ENCODE measurements at regions not wholly inside any gene's neighbourhood (a gene's known extent, or its start where the extent isn't known, plus 50 kb on each side); places are given as distances from the start of the nearest gene placed in this dataset.
A peak's percentile ranks its signal among the peaks of the same experiment; 100 is the strongest.
"Not testable (repeated sequence)": the region's sequence is repeated elsewhere in the genome, so short reads cannot be mapped to it uniquely, and the experiment has no call there.

DNA sequence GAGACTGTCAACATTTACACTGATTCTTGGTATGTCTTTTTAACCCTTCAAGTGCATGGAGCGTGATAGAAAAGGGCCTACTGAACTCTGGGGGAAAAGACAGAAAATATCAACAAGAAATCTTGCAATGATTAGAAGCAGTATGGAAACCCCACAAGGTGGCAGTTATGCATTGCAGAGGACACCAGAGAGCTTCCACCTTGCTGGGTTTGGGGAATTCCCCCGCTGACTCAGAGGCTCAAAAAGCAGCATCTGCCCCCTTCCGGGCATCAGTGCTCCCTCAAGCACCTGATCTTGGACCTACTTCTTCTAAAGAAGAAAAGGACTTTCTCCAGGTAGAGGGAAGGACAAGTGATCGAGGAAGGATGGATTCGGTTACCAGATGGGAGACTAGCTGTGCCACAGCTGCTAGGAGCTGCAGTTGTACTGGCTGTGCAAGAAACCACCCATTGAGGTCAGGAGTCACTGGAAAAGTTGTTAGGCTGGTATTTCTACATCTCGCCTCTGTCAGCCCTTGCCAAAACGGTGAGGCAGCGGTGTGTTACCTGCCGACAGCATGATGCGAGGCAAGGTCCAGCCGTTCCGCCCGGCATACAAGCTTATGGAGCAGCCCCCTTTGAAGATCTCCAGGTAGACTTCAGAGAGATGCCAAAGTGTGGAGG lies 102.8 kb upstream of the OSBPL11 start:
- DNase-seq (ENCODE audit: low spot score), result not testable (repeated sequence)

GRCh38 chr3:125715651-125716050 lies 120.4 kb upstream of the OSBPL11 start:
- no peak for DNase-seq (ENCODE audit: low spot score)

- not testable (repeated sequence) for DNase-seq (ENCODE audit: low spot score)
Observed at GRCh38 chr3:125732151-125732550, 136.9 kb upstream of the OSBPL11 start.

GRCh38 chr3:125741991-125742718 lies 146.9 kb upstream of the OSBPL11 start:
- not testable (repeated sequence) for DNase-seq (ENCODE audit: low spot score)

- not testable (repeated sequence) for DNase-seq (ENCODE audit: low spot score)
Observed at GRCh38 chr3:125742845-125743244, 147.5 kb upstream of the OSBPL11 start.

- DNase-seq (ENCODE audit: low spot score), result not testable (repeated sequence)
Observed at GRCh38 chr3:125757050-125757449, 161.8 kb upstream of the OSBPL11 start.

DNA sequence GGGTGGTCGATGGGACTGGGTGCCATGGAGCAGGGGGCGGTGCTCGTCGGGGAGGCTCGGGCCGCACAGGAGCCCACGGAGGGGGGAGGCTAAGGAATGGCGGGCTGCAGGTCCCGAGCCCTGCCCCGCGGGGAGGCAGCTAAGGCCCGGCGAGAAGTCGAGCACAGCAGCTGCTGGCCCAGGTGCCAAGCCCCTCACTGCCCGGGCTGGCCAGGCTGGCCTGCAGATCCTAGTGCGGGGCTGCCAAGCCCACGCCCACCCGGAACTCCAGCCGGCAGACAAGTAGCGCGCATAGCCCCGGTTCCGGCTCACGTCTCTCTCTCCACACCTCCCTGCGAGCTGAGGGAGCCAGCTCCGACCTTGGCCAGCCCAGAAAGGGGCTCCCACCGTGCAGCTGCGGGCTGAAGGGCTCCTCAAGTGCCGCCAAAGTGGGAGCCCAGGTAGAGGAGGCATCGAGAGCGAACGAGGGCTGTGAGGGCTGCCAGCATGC lies 163.4 kb upstream of the OSBPL11 start:
- DNase-seq (ENCODE audit: low spot score), result not testable (repeated sequence)

DNA sequence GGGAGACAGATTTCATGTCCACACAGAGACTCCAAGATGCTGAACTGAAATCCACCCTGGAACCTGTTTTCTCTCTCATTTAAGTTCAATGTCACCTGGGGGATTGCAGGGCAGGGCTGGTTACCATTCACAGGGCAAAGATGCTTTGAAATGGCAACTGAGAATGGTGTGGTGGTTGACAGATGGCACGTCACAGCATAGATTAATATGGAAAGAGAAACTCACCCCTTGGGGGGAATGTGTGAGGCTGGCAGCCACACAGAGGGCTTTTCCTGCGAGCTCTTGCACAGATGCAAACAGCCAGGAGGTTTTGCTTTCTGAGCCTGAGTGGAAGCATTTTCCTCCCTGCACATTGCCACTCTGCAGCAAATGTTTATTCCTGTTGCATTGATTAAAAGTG lies 167.3 kb upstream of the OSBPL11 start:
- not testable (repeated sequence) for DNase-seq (ENCODE audit: low spot score)

GRCh38 chr3:125766285-125766826 lies 171.1 kb upstream of the OSBPL11 start:
- peak; percentile 20 for DNase-seq (ENCODE audit: low spot score)

- not testable (repeated sequence) for DNase-seq (ENCODE audit: low spot score)
Observed at GRCh38 chr3:125766931-125767330, 171.6 kb upstream of the OSBPL11 start.

DNA sequence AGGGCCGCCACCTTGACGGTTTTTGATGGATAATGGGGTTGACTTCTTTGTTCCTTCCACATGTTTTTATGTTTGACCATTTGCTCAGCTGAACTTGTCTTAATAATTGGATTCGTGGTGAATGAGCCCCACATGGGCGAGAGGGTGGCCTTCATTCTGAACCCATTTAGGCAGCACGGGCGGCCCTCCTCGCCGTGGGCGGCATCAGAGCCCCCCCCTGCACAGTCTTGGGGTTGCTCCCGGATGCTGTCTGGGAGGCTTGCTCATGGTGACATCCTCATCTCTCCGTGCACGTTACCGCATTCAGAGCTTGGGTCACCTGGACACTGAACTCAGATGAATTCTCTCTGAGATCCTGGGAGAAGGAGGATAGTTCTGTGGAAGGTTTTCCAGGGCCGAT lies 172.3 kb upstream of the OSBPL11 start:
- DNase-seq (ENCODE audit: low spot score), result no peak

DNA sequence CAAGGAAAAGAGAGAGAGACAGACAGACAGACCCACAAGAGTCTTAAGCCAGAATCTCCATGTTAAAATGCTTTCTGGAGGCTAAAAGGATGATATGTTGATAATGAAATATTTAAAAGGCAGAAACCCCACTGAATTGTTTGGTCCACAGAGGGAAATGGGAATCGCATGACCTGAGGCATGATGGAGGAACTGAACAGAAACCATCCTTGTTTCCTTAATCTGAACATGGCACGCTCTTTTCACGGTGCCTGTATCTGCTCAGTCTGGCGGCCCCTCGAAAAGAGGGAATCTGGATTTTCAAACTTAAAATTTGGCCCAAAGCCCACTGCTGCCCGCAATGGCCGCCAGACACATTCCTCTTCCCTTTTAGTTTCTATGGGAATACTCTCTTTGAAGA lies 173.5 kb upstream of the OSBPL11 start:
- DNase-seq (ENCODE audit: low spot score), result not testable (repeated sequence)

- not testable (repeated sequence) for DNase-seq (ENCODE audit: low spot score)
Observed at GRCh38 chr3:125771506-125771905, 176.2 kb upstream of the OSBPL11 start.

- DNase-seq (ENCODE audit: low spot score), result not testable (repeated sequence)
Observed at GRCh38 chr3:125774433-125775034, 179.2 kb upstream of the OSBPL11 start.

DNA sequence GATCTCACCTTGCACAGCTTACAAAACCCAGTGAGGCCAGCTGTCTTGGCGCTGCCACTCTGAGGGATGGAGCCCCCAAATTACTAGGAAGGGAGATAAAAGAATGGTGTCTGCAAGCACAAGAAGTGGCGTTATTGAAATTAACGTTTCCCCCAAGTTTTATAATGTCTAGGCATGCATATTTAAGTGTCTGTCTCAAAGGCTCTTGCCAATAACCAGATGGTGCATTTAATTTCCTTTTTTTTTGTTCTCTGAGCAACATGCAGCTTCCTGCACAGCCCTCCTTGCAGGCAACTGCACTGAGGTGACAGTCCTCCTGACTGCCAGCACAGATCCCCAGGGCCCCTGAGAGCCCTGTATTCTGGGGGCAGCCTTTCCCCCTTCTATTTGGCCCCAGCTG lies 179.8 kb upstream of the OSBPL11 start:
- DNase-seq (ENCODE audit: low spot score), result not testable (repeated sequence)

DNA sequence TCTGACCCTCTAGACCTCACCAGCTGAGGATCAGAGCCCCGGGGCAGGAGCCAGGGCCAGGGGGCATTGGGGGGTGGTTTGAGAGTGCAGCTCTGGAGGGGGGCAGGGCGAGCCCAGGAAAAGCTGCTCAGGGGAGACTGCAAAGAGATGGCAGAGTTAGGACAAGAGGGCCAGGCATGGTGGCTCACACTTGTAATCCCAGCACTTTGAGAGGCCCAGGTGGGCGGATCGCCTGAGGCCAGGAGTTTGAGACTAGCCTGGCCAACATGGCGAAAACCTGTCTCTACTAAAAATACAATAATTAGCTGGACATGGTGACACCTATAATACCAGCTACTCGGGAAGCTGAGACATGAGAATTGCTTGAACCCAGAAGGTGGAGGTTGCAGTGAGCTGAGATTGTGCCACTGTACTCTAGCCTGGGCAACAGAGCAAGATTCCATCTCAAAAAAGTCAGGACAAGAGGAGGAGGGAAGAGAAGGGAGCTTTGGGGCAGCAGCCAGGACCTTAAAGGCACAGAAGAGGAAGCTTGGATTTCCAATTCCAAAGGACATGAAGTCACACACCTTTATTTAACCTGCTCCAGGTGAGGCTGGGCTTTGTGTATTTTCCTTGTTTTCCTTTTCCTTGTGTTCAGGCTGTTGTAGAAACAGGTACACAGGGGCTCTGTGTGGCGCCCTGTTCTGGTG lies 180.5 kb upstream of the OSBPL11 start:
- DNase-seq (ENCODE audit: low spot score), result not testable (repeated sequence)

GRCh38 chr3:125779276-125779675 lies 184.0 kb upstream of the OSBPL11 start:
- DNase-seq (ENCODE audit: low spot score), result not testable (repeated sequence)

GRCh38 chr3:125779918-125780317 lies 184.6 kb upstream of the OSBPL11 start:
- DNase-seq (ENCODE audit: low spot score), result not testable (repeated sequence)

- DNase-seq (ENCODE audit: low spot score), result not testable (repeated sequence)
Observed at GRCh38 chr3:125781678-125782077, 186.4 kb upstream of the OSBPL11 start.

DNA sequence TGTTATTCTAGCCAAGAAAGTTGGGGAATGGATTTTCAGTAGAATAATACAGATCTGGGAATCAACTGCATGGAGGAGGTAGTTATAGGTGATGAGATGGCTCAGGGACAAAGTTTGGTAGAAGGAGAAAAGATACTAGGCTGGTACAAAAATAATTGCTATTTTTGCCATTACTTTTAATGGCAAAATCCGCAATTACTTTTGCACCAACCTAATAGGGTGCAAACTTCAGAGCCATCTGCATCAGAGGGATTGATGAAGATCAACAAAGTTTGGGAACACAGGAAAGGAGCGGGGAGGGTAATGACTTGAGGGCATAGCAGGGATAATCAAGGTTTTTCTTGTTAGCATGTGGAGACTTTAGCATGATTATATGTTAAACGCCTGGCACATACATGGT lies 178.7 kb upstream of the ROPN1B start:
- DNase-seq (ENCODE audit: low spot score), result not testable (repeated sequence)

GRCh38 chr3:125791021-125791420 lies 178.0 kb upstream of the ROPN1B start:
- DNase-seq (ENCODE audit: low spot score), result not testable (repeated sequence)

DNA sequence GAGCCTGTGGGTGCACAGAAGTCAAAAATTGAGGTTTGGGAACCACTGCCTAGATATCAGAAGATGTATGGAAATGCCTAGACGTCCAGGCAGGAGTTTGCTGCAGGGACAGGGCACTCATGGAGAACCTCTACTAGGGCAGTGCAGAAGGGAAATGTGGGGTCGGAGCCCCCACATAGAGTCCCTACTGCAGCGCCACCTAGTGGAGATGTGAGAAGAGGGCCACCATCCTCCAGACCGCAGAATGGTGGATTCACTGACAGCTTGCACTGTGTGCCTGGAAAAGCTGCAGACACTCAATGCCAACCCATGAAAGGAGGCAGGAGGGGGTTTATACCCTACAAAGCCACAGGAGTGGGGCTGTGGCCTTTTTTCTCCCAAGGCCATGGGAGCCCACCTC lies 159.0 kb upstream of the ROPN1B start:
- DNase-seq (ENCODE audit: low spot score), result not testable (repeated sequence)

All from hematopoietic multipotent progenitor cell treated with erythropoietin and hydrocortisone succinate and interleukin-3 and kit ligand, for 15 days (in vitro differentiated cells).